ENCODE measurements at regions not wholly inside any gene's neighbourhood (a gene's known extent, or its start where the extent isn't known, plus 50 kb on each side); places are given as distances from the start of the nearest gene placed in this dataset.

- ATAC-seq, result no peak
- Histone ChIP-seq H3K4me3 (no peak overlapping the region), H3K27ac (no peak overlapping the region), H3K27me3 (no peaks in the 10 kb centered on the region), H3K4me1 (no peaks in the 10 kb centered on the region), H3K9me3 (no peaks in the 10 kb centered on the region), H3K36me3 (no peaks in the 10 kb centered on the region)
- no peak for TF ChIP-seq CTCF (IDR thresholded peaks at IDR 0.05 in 4 of 5, conservative IDR thresholded peaks at IDR 0.05 in 1 of 5)
- TF ChIP-seq POLR2A (IDR thresholded peaks at IDR 0.05), result no peak
- DNase-seq, result no peak
- intact Hi-C loops (cut with DNase I; ENCODE audit: low total_unique reads) (no loop called here), in situ Hi-C loops (cut with MboI; ENCODE audit: low sequenced_read_pairs in 4 of 4) (no loop called here)
Observed at GRCh38 chr2:77818186-77818585, 296.0 kb upstream of the LRRTM4 start.

DNA sequence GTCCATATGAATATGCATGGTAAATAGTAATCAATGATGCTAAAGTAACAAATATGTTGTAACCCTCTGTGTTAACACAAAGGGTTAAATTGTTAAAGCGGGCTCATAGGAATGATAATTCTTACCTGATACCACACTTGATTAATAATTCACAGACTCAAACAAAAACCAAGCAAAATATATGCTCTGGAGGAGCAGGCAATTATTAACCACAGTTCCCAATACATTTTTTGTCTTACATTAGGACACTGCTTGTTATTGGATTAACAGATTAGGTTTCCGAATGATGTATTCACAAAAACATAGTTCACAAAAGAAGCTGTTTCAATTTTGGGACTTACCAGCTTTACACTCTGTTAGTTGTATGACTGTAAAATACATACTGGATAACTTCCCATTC, 300.9 kb upstream of the LRRTM4 start:
- in situ Hi-C loops (cut with MboI; ENCODE audit: low sequenced_read_pairs in 4 of 4), result no loop called here
- Histone ChIP-seq H3K4me3 (no peak overlapping the region), H3K9me3 (no peaks in the 10 kb centered on the region), H3K27ac (no peak overlapping the region), H3K27me3 (no peaks in the 10 kb centered on the region), H3K4me1 (no peaks in the 10 kb centered on the region), H3K36me3 (no peaks in the 10 kb centered on the region)
- ATAC-seq (no peak), DNase-seq (no peak)
- no peak for TF ChIP-seq POLR2A (IDR thresholded peaks at IDR 0.05)
- no peak for TF ChIP-seq CTCF (IDR thresholded peaks at IDR 0.05 in 4 of 5, conservative IDR thresholded peaks at IDR 0.05 in 1 of 5)
- intact Hi-C loops (cut with DNase I; ENCODE audit: low total_unique reads), result no loop called here

- TF ChIP-seq CTCF (IDR thresholded peaks at IDR 0.05 in 4 of 5, conservative IDR thresholded peaks at IDR 0.05 in 1 of 5) (no peak), POLR2A (IDR thresholded peaks at IDR 0.05) (no peak)
- Histone ChIP-seq H3K4me1 (no peaks in the 10 kb centered on the region), H3K4me3 (no peak overlapping the region), H3K36me3 (no peaks in the 10 kb centered on the region), H3K27ac (no peak overlapping the region), H3K27me3 (no peaks in the 10 kb centered on the region), H3K9me3 (no peaks in the 10 kb centered on the region)
- ATAC-seq (no peak), DNase-seq (no peak)
- in situ Hi-C loops (cut with MboI; ENCODE audit: low sequenced_read_pairs in 4 of 4), result no loop called here
- intact Hi-C loops (cut with DNase I; ENCODE audit: low total_unique reads), result no loop called here
Observed at GRCh38 chr2:77831060-77831459, 308.9 kb upstream of the LRRTM4 start.

- no peaks in the 10 kb centered on the region for H3K4me1 ChIP-seq
Observed at GRCh38 chr2:77831471-77831870, 309.3 kb upstream of the LRRTM4 start.

More at GRCh38 chr2:77831471-77831870, 309.3 kb upstream of the LRRTM4 start:
- TF ChIP-seq POLR2A (IDR thresholded peaks at IDR 0.05), result no peak
- TF ChIP-seq CTCF (IDR thresholded peaks at IDR 0.05 in 4 of 5, conservative IDR thresholded peaks at IDR 0.05 in 1 of 5), result no peak
- ATAC-seq (no peak), DNase-seq (no peak)
- in situ Hi-C loops (cut with MboI; ENCODE audit: low sequenced_read_pairs in 4 of 4), result no loop called here
- no peaks in the 10 kb centered on the region for H3K27me3 ChIP-seq
- H3K36me3 ChIP-seq, result no peaks in the 10 kb centered on the region
- intact Hi-C loops (cut with DNase I; ENCODE audit: low total_unique reads), result no loop called here
- no peak overlapping the region for H3K27ac ChIP-seq
- H3K4me3 ChIP-seq, result no peak overlapping the region
- H3K9me3 ChIP-seq, result no peaks in the 10 kb centered on the region
